IPS-NIHi7 (cell line): ENCODE measurements at regions not wholly inside any gene's neighbourhood (a gene's known extent, or its start where the extent isn't known, plus 50 kb on each side); places are given as distances from the start of the nearest gene placed in this dataset.

Experiments used
- DNase-seq: peaks from one replicate; pipeline ENCODE4 v3.0.0; 2012; ENCODE audit warnings: mixed read lengths; ENCODE audit errors: extremely low spot score

GRCh38 chr12:124162151-124163110, 132.5 kb upstream of the RFLNA start:
- no peak for DNase-seq

- DNase-seq, result no peak
These were observed 129.2 kb upstream of the RFLNA start for GRCh38 chr12:124165695-124166094.

- DNase-seq, result no peak
These were observed 127.8 kb upstream of the RFLNA start for GRCh38 chr12:124167141-124167540.

- no peak for DNase-seq
These were observed 126.7 kb upstream of the RFLNA start for GRCh38 chr12:124168016-124168786.

- no peak for DNase-seq
These were observed 125.2 kb upstream of the RFLNA start for GRCh38 chr12:124169577-124170284.

GRCh38 chr12:124170760-124171159, 124.1 kb upstream of the RFLNA start:
- DNase-seq, result no peak

GRCh38 chr12:124171231-124171979, 123.5 kb upstream of the RFLNA start:
- no peak for DNase-seq

GRCh38 chr12:124172636-124173035, 122.3 kb upstream of the RFLNA start:
- no peak for DNase-seq

- no peak for DNase-seq
These were observed 121.2 kb upstream of the RFLNA start for GRCh38 chr12:124173692-124174091.

- DNase-seq, result no peak
These were observed 120.2 kb upstream of the RFLNA start for GRCh38 chr12:124174451-124175348.

- DNase-seq, result no peak
These were observed 119.2 kb upstream of the RFLNA start for GRCh38 chr12:124175704-124176103.

- no peak for DNase-seq
These were observed 117.5 kb upstream of the RFLNA start for GRCh38 chr12:124177276-124177950.

GRCh38 chr12:124177951-124178316, 117.0 kb upstream of the RFLNA start:
- no peak for DNase-seq

GRCh38 chr12:124179936-124180607, 114.8 kb upstream of the RFLNA start:
- DNase-seq, result no peak

GRCh38 chr12:124183172-124183571, 111.7 kb upstream of the RFLNA start:
- DNase-seq, result no peak

GRCh38 chr12:124184456-124184855, 110.4 kb upstream of the RFLNA start:
- DNase-seq, result no peak

GRCh38 chr12:124185971-124186686, 108.8 kb upstream of the RFLNA start:
- DNase-seq, result no peak

GRCh38 chr12:124188084-124188483, 106.8 kb upstream of the RFLNA start:
- no peak for DNase-seq
